ENCODE measurements at regions not wholly inside any gene's neighbourhood (a gene's known extent, or its start where the extent isn't known, plus 50 kb on each side); places are given as distances from the start of the nearest gene placed in this dataset.

DNA sequence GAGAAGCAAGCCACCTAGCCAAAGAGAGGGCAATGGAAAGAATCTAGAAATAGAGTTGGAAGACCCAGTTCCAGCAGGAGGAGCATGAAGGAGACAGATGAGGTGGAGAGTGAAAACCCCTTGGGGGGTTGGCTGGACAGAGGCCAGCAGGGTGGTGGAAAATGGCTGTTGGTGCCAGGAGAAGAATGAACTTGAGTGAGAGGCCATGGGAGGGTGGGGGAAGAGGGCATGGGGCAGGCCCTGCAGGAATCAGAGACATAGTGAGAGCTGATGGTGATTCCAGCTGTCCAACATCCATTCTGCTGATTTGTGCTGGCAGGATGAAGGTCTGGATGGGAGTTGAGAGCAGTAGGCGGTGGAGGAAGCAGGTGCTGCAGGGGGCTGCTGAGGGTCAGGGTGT, 108.0 kb upstream of the TNP1 start:
- Histone ChIP-seq H3K36me3 (ENCODE audit: insufficient read depth, low read length) (no peaks in the 10 kb centered on the region), H3K9me3 (ENCODE audit: control insufficient read depth, insufficient read depth, low read length) (no peaks in the 10 kb centered on the region), H3K4me1 (ENCODE audit: insufficient read depth, low read length) (no peaks in the 10 kb centered on the region), H3K9ac (ENCODE audit: low read depth, low read length) (no peak overlapping the region)

DNA sequence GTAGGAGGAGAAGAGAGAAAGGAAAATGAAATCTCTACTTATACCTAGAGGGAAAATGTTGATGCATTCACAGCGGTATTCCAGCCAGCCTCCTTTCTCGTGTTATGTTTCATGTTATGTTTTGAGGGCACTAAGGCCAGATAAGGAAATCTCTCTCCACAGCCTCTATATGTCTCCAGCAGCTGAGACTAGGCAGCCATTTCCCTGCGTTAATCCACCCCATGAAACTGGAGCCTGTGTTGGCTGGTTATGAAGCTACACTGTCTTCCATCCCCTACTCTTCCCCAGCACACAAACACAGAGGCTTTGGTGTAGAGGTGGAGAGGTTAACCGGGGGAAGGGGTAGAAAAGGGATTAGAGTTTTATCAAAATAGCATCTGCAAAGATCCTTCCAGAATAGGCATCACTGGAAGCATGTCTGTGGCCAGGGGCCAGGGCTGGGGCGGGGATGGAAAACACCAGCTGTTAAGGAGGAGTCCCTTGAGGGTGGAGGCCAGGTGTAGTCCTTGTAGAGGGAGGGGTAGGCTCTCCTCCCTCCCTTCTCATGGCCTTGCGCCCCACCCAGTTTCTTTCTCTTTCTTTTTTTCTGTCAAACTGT, 100.9 kb upstream of the TNP1 start:
- H3K9me3 ChIP-seq (ENCODE audit: control insufficient read depth, insufficient read depth, low read length): 0 out of 2 replicates have a peak, but pooled peaks cover under 1% of the 10 kb centered on the region
- no peaks in the 10 kb centered on the region for H3K4me1 ChIP-seq (ENCODE audit: insufficient read depth, low read length)
- H3K36me3 ChIP-seq (ENCODE audit: insufficient read depth, low read length): no peaks in the 10 kb centered on the region
- no peak overlapping the region for H3K9ac ChIP-seq (ENCODE audit: low read depth, low read length)

DNA sequence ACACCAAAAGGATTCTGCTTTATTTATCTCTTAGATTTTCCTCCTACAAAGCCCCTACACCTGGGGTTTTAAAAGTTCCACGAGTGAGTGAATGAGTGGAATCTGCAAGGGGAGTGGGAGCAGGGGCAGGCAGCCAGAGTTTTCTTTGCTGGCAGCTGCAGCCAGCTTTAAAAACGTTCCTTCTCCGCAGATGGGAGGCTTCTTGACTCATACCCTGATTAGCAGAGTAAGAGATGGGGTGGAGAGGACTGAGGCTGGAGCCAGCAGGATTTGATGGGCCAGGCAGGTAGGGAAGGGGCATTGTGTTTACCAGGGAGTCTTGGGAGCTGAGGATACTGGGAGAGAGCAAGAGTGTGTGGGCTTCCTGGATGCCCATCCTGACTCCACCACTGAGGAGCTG, 99.6 kb upstream of the TNP1 start:
- no peaks in the 10 kb centered on the region for H3K4me1 ChIP-seq (ENCODE audit: insufficient read depth, low read length)
- H3K9me3 ChIP-seq (ENCODE audit: control insufficient read depth, insufficient read depth, low read length): peaks cover 7% of the 10 kb centered on the region; the same call in 1 of the 2 replicates
- no peak overlapping the region for H3K9ac ChIP-seq (ENCODE audit: low read depth, low read length)
- H3K36me3 ChIP-seq (ENCODE audit: insufficient read depth, low read length): no peaks in the 10 kb centered on the region

- H3K4me1 ChIP-seq (ENCODE audit: insufficient read depth, low read length): no peaks in the 10 kb centered on the region
- H3K36me3 ChIP-seq (ENCODE audit: insufficient read depth, low read length): no peaks in the 10 kb centered on the region
- peaks cover 7% of the 10 kb centered on the region; the same call in 1 of the 2 replicates for H3K9me3 ChIP-seq (ENCODE audit: control insufficient read depth, insufficient read depth, low read length)
- H3K9ac ChIP-seq (ENCODE audit: low read depth, low read length): no peak overlapping the region
Observed at GRCh38 chr2:216956820-216957493, 97.1 kb upstream of the TNP1 start.

DNA sequence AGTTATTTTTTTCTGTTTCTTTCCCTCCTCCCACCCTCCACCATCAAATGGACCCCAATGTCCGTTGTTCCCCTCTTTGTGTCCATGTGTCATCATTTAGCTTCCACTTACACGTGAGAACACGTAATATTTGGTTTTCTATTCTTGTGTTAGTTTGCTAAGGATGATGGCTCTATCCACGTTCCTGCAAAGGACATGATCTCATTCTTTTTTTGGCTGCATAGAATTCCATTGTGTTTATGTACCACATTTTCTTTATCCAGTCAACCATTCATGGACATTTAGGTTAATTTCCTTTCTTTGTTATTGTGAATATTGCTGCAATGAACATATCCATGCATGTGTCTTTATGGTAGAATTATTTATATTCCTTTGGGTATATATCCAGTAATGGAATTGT, 91.3 kb upstream of the TNP1 start:
- no peaks in the 10 kb centered on the region for H3K36me3 ChIP-seq (ENCODE audit: insufficient read depth, low read length)
- H3K9me3 ChIP-seq (ENCODE audit: control insufficient read depth, insufficient read depth, low read length): peaks cover 7% of the 10 kb centered on the region; the same call in 1 of the 2 replicates
- no peaks in the 10 kb centered on the region for H3K4me1 ChIP-seq (ENCODE audit: insufficient read depth, low read length)
- H3K9ac ChIP-seq (ENCODE audit: low read depth, low read length): no peak overlapping the region

DNA sequence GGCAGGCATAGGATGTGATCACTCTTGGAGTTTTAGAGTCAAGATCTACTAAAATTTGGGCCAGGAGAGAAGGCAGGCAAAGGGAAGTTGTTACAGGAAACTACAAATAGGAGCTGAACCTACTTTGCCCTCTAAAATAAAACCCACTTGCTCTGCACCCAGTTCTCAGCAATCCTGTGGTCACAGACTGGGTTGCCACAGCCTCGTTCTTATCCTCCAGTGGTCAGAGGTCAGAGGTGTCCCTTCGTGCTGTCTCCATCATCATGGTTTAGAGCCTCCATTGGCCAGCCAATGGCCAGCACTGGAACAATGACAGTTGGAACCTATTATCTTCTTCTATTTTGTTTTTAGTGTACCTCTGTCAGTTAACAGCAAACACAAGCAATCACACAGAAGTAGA, 90.7 kb upstream of the TNP1 start:
- H3K9ac ChIP-seq (ENCODE audit: low read depth, low read length): no peak overlapping the region
- H3K9me3 ChIP-seq (ENCODE audit: control insufficient read depth, insufficient read depth, low read length): peaks cover 4% of the 10 kb centered on the region; the same call in 1 of the 2 replicates
- H3K4me1 ChIP-seq (ENCODE audit: insufficient read depth, low read length): no peaks in the 10 kb centered on the region
- no peaks in the 10 kb centered on the region for H3K36me3 ChIP-seq (ENCODE audit: insufficient read depth, low read length)

DNA sequence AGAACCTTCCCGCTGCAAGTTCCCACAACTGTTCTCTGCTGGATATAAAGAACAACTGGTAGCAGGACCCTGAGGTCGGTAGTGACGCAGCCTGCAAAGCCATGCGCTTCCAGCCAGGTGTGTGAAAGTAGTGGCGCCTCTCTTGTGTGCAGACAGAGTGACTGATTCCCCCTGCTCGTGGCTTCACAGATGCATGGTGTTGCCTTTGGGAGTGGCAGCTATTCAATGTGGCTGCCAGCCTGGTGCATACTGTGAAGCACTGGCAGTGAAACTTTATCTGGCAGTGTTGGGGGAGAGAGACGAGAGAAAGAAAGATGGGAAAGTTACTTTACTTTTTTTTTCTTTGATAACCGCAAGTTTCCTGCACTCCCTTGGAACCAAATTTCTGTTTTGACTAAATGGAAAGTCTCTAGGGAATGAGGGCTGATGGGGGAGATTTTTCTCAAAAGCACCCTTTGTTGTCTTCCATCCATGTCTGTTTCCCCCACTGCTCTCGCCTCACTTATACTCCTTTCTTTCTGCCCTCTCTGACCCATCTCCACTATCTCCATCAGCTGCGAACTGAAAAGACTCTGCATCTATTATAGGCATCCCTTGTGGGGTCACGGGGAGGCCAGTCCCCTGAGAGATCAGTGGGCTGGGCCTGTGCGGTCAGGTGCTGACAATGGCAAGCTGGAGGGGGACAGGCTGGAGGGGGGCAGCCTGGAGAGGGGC, 90.0 kb upstream of the TNP1 start:
- H3K9ac ChIP-seq (ENCODE audit: low read depth, low read length): no peak overlapping the region
- no peaks in the 10 kb centered on the region for H3K4me1 ChIP-seq (ENCODE audit: insufficient read depth, low read length)
- H3K9me3 ChIP-seq (ENCODE audit: control insufficient read depth, insufficient read depth, low read length): no peaks in the 10 kb centered on the region
- no peaks in the 10 kb centered on the region for H3K36me3 ChIP-seq (ENCODE audit: insufficient read depth, low read length)

DNA sequence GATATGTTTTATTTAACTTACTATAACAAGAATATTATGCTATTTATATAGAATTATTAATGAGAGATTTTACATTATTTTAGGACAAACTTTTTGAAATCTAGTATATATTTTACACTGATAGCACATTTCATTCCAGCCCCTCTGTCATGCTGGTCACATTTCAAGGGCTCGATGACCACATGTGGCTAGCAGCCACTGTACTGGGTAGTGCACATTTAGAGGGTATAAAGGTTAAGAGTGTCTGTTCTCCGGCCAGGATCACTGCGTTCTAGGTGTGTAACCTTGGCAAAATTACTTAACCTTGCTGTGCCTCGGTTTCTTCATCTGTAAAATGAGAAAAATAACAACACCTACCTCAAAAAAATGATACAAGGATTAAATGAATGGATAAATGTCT, 87.2 kb upstream of the TNP1 start:
- Histone ChIP-seq H3K9me3 (ENCODE audit: control insufficient read depth, insufficient read depth, low read length) (no peaks in the 10 kb centered on the region), H3K4me1 (ENCODE audit: insufficient read depth, low read length) (no peaks in the 10 kb centered on the region), H3K9ac (ENCODE audit: low read depth, low read length) (no peak overlapping the region), H3K36me3 (ENCODE audit: insufficient read depth, low read length) (no peaks in the 10 kb centered on the region)

DNA sequence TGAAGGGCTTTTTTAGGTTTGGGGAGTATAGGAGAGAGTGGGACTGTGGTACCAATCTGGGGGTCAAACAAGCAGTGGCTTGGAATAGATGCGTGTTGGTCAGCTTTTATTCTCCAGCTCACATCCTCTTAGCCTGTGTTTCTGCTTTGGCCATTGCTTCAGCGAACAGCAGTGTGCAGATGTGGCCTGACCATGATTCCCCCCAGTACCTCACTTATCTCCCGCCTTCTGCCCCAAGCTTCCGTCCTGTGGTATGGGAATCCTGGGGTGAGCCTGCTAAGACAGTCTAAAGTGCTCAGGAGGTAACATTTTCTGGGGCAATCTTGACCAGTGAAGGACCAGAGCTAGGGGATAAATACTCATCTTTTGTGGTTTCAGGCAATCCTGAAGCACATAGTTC, 84.9 kb upstream of the TNP1 start:
- Histone ChIP-seq H3K36me3 (ENCODE audit: insufficient read depth, low read length) (no peaks in the 10 kb centered on the region), H3K9me3 (ENCODE audit: control insufficient read depth, insufficient read depth, low read length) (no peaks in the 10 kb centered on the region; the same call in 1 of the 2 replicates), H3K9ac (ENCODE audit: low read depth, low read length) (no peak overlapping the region), H3K4me1 (ENCODE audit: insufficient read depth, low read length) (no peaks in the 10 kb centered on the region)

DNA sequence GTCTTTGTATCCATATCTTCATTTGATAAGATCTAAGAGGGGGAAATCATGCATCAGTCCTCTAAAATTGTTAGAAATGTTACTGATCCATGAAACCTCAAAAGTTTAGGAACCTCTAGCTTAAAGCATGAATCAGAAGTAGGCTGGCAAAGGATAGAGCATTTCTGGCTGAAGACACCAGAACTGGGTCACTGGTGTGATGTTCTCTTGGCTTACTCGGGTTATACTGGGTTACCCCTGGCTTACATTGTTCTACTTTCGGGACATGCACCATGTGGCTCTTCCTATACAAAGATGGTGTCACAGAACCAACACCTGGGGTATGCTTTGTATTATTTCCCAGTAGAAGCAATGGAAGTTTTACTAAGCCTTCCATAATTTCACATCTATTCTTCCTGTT, 83.2 kb upstream of the TNP1 start:
- no peaks in the 10 kb centered on the region for H3K4me1 ChIP-seq (ENCODE audit: insufficient read depth, low read length)
- no peak overlapping the region for H3K9ac ChIP-seq (ENCODE audit: low read depth, low read length)
- H3K9me3 ChIP-seq (ENCODE audit: control insufficient read depth, insufficient read depth, low read length): no peaks in the 10 kb centered on the region; the same call in 1 of the 2 replicates

DNA sequence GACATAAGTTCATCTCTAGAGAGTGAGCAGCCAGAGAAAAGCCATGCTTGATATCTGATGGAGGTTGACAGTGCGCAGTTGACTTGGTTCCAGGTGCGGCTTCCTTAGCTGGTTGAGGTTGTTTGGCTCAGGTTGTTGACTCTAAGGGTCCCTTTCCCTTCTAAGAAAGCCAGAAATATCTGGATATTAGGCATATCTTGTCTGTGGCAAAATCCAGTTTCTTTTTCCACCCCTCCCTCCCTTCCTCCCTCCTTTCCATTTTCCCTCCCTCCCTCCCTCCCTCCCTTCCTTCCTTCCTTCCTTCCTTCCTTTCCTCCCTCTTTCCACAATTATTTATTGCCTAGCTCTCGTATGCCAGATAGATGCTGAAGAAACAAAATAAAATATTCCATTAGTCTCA, 82.6 kb upstream of the TNP1 start:
- no peaks in the 10 kb centered on the region for H3K36me3 ChIP-seq (ENCODE audit: insufficient read depth, low read length)
- no peaks in the 10 kb centered on the region; the same call in 1 of the 2 replicates for H3K9me3 ChIP-seq (ENCODE audit: control insufficient read depth, insufficient read depth, low read length)
- H3K9ac ChIP-seq (ENCODE audit: low read depth, low read length): no peak overlapping the region
- no peaks in the 10 kb centered on the region for H3K4me1 ChIP-seq (ENCODE audit: insufficient read depth, low read length)

More for the DNA sequence above, 83.2 kb upstream of the TNP1 start:
- H3K36me3 ChIP-seq (ENCODE audit: insufficient read depth, low read length): no peaks in the 10 kb centered on the region

DNA sequence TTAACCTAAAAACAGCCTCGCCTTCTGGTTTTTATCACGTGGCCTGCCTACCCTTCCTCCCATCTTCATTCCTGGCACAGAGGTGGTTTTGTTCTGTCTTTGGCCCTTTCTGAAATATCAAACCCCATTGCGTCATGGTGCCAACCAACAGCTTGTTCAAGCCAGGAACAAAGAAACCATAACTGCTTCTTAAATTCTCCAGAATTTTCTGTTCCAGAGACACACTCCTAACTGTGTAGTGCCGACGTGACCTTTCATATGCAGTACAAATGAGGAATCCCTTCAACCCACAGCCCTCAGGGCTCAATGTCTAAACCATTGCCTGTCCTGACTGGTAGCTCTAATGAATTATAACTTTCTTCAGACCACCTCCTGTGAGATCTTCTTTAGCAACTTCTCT, 82.2 kb upstream of the TNP1 start:
- Histone ChIP-seq H3K9ac (ENCODE audit: low read depth, low read length) (no peak overlapping the region), H3K4me1 (ENCODE audit: insufficient read depth, low read length) (no peaks in the 10 kb centered on the region), H3K9me3 (ENCODE audit: control insufficient read depth, insufficient read depth, low read length) (no peaks in the 10 kb centered on the region; the same call in 1 of the 2 replicates), H3K36me3 (ENCODE audit: insufficient read depth, low read length) (no peaks in the 10 kb centered on the region)

GRCh38 chr2:216936954-216937357, 77.1 kb upstream of the TNP1 start:
- Histone ChIP-seq H3K4me1 (ENCODE audit: insufficient read depth, low read length) (peaks cover 19% of the 10 kb centered on the region), H3K9ac (ENCODE audit: low read depth, low read length) (no peak overlapping the region), H3K9me3 (ENCODE audit: control insufficient read depth, insufficient read depth, low read length) (no peaks in the 10 kb centered on the region; the same call in 1 of the 2 replicates), H3K36me3 (ENCODE audit: insufficient read depth, low read length) (no peaks in the 10 kb centered on the region)

DNA sequence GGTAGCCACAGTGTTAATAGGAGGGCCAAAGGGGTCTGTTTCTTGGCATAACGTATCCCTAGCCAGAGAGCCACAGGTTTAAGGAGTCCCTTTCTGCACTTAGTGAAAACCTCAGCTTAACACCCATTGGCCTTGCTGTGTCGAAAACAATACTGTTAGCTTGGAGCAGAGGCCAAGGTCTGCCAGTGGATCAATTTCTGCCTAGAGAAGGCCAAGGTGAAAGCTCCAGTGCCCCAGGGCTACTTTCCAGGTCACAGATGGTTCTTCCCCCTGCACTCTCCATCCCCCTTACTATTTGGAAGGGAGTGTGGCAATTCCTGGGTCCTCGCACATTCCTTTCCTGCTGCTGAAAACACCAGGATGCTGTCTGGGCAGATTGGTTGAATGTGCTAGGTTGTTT, 74.8 kb upstream of the TNP1 start:
- H3K36me3 ChIP-seq (ENCODE audit: insufficient read depth, low read length): no peaks in the 10 kb centered on the region
- no peaks in the 10 kb centered on the region for H3K9me3 ChIP-seq (ENCODE audit: control insufficient read depth, insufficient read depth, low read length)
- H3K4me1 ChIP-seq (ENCODE audit: insufficient read depth, low read length): peaks cover 19% of the 10 kb centered on the region
- H3K9ac ChIP-seq (ENCODE audit: low read depth, low read length): no peak overlapping the region

DNA sequence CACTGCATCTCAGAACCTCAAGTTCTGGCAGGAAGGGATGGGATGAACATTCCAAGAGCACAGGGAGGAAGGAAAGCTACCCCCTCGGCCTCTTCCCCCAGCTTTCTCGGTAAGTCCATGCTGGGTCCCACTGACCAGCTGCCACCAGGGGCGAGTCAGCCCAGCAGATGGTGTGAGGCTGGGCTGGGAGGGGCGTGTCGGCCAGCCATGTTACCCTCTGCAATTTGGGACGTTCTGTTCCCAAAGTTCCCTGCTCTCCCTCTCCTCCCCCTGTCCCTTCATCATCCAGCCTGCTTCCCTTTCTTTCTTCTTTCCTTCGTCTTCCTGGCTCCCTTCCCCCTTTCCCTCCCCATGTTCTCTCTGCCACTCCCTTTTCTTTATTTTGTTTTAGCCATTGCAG, 74.3 kb upstream of the TNP1 start:
- no peaks in the 10 kb centered on the region for H3K36me3 ChIP-seq (ENCODE audit: insufficient read depth, low read length)
- H3K9ac ChIP-seq (ENCODE audit: low read depth, low read length): no peak overlapping the region
- no peaks in the 10 kb centered on the region for H3K9me3 ChIP-seq (ENCODE audit: control insufficient read depth, insufficient read depth, low read length)
- H3K4me1 ChIP-seq (ENCODE audit: insufficient read depth, low read length): peaks cover 19% of the 10 kb centered on the region
